ENCODE measurements at regions not wholly inside any gene's neighbourhood (a gene's known extent, or its start where the extent isn't known, plus 50 kb on each side); places are given as distances from the start of the nearest gene placed in this dataset.

DNA sequence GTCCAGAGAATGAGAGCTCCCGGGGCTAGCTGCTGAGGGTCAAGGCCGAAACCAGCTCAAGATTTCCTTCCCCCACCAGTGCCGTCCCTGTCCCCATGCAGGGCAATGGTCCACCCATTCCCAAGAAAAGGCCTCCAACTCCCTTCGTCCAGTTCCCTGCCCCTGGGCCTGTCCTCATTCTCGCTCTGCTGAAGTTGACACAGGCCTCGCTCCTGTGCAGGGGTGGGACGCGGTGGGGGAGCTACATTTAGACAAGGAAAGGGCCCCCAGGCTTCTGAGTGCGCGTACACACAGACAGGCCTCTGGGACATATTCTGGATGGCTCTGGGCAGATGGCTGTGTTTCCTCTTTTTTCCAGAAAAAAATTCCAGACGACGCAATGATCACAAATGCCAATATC lies 188.3 kb downstream of the ETS2 start:
- TF ChIP-seq, protein P1, sequence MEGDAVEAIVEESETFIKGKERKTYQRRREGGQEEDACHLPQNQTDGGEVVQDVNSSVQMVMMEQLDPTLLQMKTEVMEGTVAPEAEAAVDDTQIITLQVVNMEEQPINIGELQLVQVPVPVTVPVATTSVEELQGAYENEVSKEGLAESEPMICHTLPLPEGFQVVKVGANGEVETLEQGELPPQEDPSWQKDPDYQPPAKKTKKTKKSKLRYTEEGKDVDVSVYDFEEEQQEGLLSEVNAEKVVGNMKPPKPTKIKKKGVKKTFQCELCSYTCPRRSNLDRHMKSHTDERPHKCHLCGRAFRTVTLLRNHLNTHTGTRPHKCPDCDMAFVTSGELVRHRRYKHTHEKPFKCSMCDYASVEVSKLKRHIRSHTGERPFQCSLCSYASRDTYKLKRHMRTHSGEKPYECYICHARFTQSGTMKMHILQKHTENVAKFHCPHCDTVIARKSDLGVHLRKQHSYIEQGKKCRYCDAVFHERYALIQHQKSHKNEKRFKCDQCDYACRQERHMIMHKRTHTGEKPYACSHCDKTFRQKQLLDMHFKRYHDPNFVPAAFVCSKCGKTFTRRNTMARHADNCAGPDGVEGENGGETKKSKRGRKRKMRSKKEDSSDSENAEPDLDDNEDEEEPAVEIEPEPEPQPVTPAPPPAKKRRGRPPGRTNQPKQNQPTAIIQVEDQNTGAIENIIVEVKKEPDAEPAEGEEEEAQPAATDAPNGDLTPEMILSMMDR (IDR thresholded peaks at IDR 0.05; ENCODE audit: insufficient read depth, low read length) = no peak
- TF ChIP-seq POLR2AphosphoS5 (IDR thresholded peaks at IDR 0.05; ENCODE audit: low read depth) (no peak), SPI1 (IDR thresholded peaks at IDR 0.05; ENCODE audit: borderline replicate concordance, low read depth) (no peak), GABPA (IDR thresholded peaks at IDR 0.05; ENCODE audit: low read depth) (no peak)

All from HL-60 (cell line).